Suprapubic skin (tissue), 4 donors: ENCODE measurements at regions not wholly inside any gene's neighbourhood (a gene's known extent, or its start where the extent isn't known, plus 50 kb on each side); places are given as distances from the start of the nearest gene placed in this dataset.

Experiments used
- DNase-seq, 2 donors: peaks; one replicate each; pipeline ENCODE4 v3.0.0-alpha.2; 2019; ENCODE audit warnings: low spot score in 2 of 2
- H3K27ac ChIP-seq: fragments of 200-600 bp; sonication (generic); one replicate; pipeline ENCODE4 v1.5.1; 2019
- H3K27me3 ChIP-seq: fragments of 200-600 bp; sonication (generic); one replicate; pipeline ENCODE4 v1.5.1; 2019
- H3K36me3 ChIP-seq: fragments of 200-600 bp; sonication (generic); one replicate; pipeline ENCODE4 v1.5.1; 2019
- H3K4me1 ChIP-seq: fragments of 200-600 bp; sonication (generic); one replicate; pipeline ENCODE4 v1.5.1; 2019
- H3K4me3 ChIP-seq: fragments of 200-600 bp; sonication (generic); one replicate; pipeline ENCODE4 v1.5.1; 2019; ENCODE audit warnings: mild to moderate bottlenecking
- H3K9me3 ChIP-seq: fragments of 200-600 bp; sonication (generic); one replicate; pipeline ENCODE4 v1.5.1; 2019
- EP300 ChIP-seq: sonication (generic); formaldehyde crosslinking; IDR thresholded peaks from one replicate; pipeline ENCODE4 v1.6.1; 2017; ENCODE audit warnings: antibody characterized with exemption
- POLR2A ChIP-seq, 2 donors: fragments of 450-650 bp; IDR thresholded peaks; one replicate each; pipeline ENCODE4 v1.6.1; 2017; ENCODE audit warnings: antibody characterized with exemption in 2 of 2, mild to moderate bottlenecking in 2 of 2, moderate library complexity in 2 of 2
- POLR2AphosphoS5 ChIP-seq, 3 donors: sonication (generic); formaldehyde crosslinking; IDR thresholded peaks; one replicate each; pipeline ENCODE4 v1.6.1; 2017; ENCODE audit warnings: antibody characterized with exemption in 3 of 3
- WGBS: methylation state at CpG from one replicate; pipeline ENCODE4 v1.1.5; 2018; 5-methylcytosine and 5-hydroxymethylcytosine counted together
- TF ChIP-seq, protein P1 (sequence below), 2 donors: fragments of 200-600 bp in 1 of 2; fragments of 450-650 bp in 1 of 2; sonication (generic) in 1 of 2; IDR thresholded peaks; one replicate each; pipeline ENCODE4 v1.5.1; 2016 to 2019; ENCODE audit warnings: antibody characterized with exemption in 2 of 2, mild to moderate bottlenecking in 1 of 2, moderate library complexity in 1 of 2

DNA sequence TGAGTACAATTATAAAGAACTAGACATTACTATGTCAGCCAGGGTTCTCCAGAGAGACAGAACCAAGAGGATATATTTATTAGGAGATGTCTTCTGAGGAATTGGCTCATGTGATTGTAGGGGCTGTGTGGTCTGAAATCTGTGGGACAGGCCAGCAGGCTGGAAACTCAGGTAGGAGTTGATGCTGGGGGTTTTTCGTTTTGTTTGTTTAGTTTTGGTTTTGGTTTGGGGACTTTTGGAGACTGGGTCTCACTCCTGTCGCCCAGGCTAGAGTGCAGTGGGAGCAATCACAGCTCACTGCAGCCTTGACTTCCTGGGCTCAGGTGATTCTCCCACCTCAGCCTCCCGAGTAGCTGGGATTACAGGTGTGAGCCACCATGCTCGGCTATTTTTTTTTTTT is 132.9 kb upstream of the ERRFI1 start:
- H3K4me1 ChIP-seq, result peaks cover 3% of the 10 kb centered on the region
- H3K27me3 ChIP-seq, result no peaks in the 10 kb centered on the region
- TF ChIP-seq EP300, result no peak
- TF ChIP-seq, protein P1, sequence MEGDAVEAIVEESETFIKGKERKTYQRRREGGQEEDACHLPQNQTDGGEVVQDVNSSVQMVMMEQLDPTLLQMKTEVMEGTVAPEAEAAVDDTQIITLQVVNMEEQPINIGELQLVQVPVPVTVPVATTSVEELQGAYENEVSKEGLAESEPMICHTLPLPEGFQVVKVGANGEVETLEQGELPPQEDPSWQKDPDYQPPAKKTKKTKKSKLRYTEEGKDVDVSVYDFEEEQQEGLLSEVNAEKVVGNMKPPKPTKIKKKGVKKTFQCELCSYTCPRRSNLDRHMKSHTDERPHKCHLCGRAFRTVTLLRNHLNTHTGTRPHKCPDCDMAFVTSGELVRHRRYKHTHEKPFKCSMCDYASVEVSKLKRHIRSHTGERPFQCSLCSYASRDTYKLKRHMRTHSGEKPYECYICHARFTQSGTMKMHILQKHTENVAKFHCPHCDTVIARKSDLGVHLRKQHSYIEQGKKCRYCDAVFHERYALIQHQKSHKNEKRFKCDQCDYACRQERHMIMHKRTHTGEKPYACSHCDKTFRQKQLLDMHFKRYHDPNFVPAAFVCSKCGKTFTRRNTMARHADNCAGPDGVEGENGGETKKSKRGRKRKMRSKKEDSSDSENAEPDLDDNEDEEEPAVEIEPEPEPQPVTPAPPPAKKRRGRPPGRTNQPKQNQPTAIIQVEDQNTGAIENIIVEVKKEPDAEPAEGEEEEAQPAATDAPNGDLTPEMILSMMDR (IDR thresholded peaks at IDR 0.05), result no peak
- no peak for TF ChIP-seq POLR2AphosphoS5 (IDR thresholded peaks at IDR 0.05)
- TF ChIP-seq POLR2A (IDR thresholded peaks at IDR 0.05), result no peak
- no peak overlapping the region for H3K4me3 ChIP-seq
- 88% methylated on average over 4 of the region's 4 CpGs for WGBS
- DNase-seq, result no peak
- H3K36me3 ChIP-seq, result no peaks in the 10 kb centered on the region
- no peaks in the 10 kb centered on the region for H3K9me3 ChIP-seq
- H3K27ac ChIP-seq, result no peak overlapping the region

DNA sequence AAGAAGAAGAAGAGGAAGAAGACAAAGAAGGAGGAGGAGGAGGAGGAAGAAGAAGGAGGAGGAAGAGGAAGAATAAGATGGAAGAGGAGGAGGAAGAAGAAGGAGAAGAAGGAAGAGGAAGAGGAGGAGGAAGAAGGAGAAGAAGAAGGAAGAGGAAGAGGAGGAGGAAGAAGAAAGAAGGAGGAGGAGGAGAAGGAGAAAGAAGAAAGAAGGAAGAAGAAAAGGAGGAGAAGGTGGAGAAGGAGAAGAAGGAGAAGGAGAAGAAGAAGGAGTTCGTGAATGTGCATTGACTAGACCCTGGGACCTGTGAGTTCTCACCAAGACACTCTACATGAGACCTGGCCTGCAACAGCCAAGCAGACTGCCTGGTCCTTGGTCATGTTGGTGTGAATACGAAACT is 131.7 kb upstream of the ERRFI1 start:
- 97% methylated on average over 2 of the region's 2 CpGs for WGBS
- H3K27ac ChIP-seq, result no peak overlapping the region
- DNase-seq, result no peak
- no peaks in the 10 kb centered on the region for H3K9me3 ChIP-seq
- no peak overlapping the region for H3K4me3 ChIP-seq
- no peak for TF ChIP-seq POLR2A (IDR thresholded peaks at IDR 0.05)
- TF ChIP-seq EP300, result no peak
- no peak for TF ChIP-seq POLR2AphosphoS5 (IDR thresholded peaks at IDR 0.05)
- TF ChIP-seq, protein P1 (IDR thresholded peaks at IDR 0.05), result no peak
- peaks cover 3% of the 10 kb centered on the region for H3K4me1 ChIP-seq
- H3K36me3 ChIP-seq, result no peaks in the 10 kb centered on the region
- no peaks in the 10 kb centered on the region for H3K27me3 ChIP-seq

DNA sequence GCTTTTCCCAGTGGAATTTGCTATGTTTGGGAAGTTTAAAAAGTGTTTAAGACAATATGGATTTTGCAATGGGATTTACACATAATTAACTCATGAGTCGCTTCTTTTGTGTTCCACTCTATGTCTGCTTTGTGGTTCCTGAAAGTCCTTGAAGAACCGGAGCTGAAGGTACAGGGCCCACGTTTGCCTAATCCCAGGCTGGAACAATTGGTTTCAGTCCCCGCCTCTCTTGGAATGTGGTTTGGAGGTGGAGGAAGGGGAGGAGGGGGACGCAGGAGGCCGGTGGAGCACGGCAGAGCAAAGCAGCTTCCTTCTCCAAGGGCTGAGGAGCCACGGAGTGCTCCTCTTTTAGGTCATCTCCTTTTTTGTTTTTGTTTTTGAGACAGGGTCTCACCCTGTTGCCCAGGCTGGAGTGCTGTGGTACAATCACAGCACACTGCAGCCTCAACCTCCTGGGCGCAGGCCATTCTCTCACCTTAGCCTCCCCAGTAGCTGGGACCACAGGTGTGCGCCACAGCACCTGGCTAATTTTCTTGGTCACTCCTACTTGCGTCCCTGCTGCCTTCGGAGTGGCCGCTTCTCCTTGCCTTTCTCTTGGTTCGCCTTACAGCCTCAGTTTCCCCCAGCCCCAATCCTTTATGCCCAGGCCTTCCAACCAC is 129.5 kb upstream of the ERRFI1 start:
- 70% methylated on average over 14 of the region's 14 CpGs for WGBS
- DNase-seq, result no peak
- peak overlapping the region; percentile 51 for H3K27ac ChIP-seq

DNA sequence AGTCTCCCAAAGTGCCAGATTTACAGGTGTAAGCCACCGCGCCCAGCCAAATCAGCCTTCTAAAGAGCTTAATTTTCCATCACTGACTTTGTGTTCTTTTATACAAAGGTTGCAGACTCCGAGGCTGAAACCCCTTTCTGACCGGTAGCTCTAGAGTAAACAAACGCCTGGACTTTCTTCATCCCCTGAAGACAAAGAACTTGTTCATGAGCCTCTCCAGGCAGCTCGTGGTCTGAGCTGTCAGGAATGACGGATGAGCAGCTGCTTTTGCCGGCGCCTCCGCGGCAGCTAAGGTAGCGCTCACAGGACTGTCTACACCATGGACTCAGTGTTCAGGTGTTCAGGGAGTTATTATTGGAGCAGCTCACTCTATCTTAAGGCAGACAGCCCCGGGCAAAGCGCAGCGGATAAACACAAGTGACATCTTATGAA is 128.5 kb upstream of the ERRFI1 start:
- no peak for DNase-seq
- WGBS, result 60% methylated on average over 15 of the region's 15 CpGs
- TF ChIP-seq POLR2AphosphoS5 (IDR thresholded peaks at IDR 0.05), result no peak
- TF ChIP-seq EP300, result peak; percentile 70
- no peak for TF ChIP-seq POLR2A (IDR thresholded peaks at IDR 0.05)
- TF ChIP-seq, protein P1 (IDR thresholded peaks at IDR 0.05), result no peak
- H3K9me3 ChIP-seq, result no peaks in the 10 kb centered on the region
- H3K27ac ChIP-seq, result peak overlapping the region; percentile 51
- no peaks in the 10 kb centered on the region for H3K36me3 ChIP-seq
- no peak overlapping the region for H3K4me3 ChIP-seq
- no peaks in the 10 kb centered on the region for H3K27me3 ChIP-seq
- H3K4me1 ChIP-seq, result peaks cover 3% of the 10 kb centered on the region

More for the DNA sequence above, 129.5 kb upstream of the ERRFI1 start:
- Histone ChIP-seq H3K36me3 (no peaks in the 10 kb centered on the region), H3K4me1 (peaks cover 3% of the 10 kb centered on the region), H3K4me3 (no peak overlapping the region), H3K27me3 (no peaks in the 10 kb centered on the region), H3K9me3 (no peaks in the 10 kb centered on the region)
- TF ChIP-seq POLR2A (IDR thresholded peaks at IDR 0.05), result no peak
- TF ChIP-seq, protein P1 (IDR thresholded peaks at IDR 0.05), result no peak
- TF ChIP-seq EP300, result no peak
- TF ChIP-seq POLR2AphosphoS5 (IDR thresholded peaks at IDR 0.05), result no peak

DNA sequence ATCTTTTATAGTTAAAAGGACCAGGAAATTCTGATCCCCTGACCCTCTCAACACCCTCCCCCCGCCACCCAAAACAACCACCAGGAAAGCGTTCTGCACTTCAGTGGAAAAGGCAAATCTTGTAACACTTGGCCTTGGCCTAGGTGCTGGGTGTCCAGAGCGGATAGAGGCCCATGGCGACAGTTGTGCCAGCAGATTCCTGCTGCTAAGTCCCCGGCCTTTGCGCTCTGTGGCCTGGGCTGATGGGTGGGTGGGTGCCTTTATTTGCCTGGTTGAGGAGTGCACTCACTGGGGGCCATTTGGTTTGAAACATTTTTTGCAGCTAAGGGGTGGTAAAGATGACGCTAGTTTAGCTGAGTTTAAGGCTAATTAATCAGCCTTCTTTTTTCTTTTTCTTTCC is 127.9 kb upstream of the ERRFI1 start:
- peaks cover 3% of the 10 kb centered on the region for H3K4me1 ChIP-seq
- WGBS, result 96% methylated on average over 7 of the region's 7 CpGs
- no peaks in the 10 kb centered on the region for H3K9me3 ChIP-seq
- DNase-seq, result no peak
- no peaks in the 10 kb centered on the region for H3K36me3 ChIP-seq
- TF ChIP-seq, protein P1 (IDR thresholded peaks at IDR 0.05), result no peak
- TF ChIP-seq EP300 (no peak), POLR2AphosphoS5 (IDR thresholded peaks at IDR 0.05) (no peak), POLR2A (IDR thresholded peaks at IDR 0.05) (no peak)
- H3K27me3 ChIP-seq, result no peaks in the 10 kb centered on the region
- no peak overlapping the region for H3K4me3 ChIP-seq
- peak overlapping the region; percentile 19 for H3K27ac ChIP-seq
